Endothelial cell of umbilical vein (primary cell): ENCODE measurements at regions not wholly inside any gene's neighbourhood (a gene's known extent, or its start where the extent isn't known, plus 50 kb on each side); places are given as distances from the start of the nearest gene placed in this dataset.
"Not testable (repeated sequence)": the region's sequence is repeated elsewhere in the genome, so short reads cannot be mapped to it uniquely, and the experiment has no call there.

Experiments
- BruUV-seq: library from RNA; stranded (reverse); fragments of 400-500 nt; replicated peaks from 2 replicates; lab custom pipeline; 2021; lab: Mats Ljungman, UMichigan
- CTCF ChIA-PET: fragments of 300-600, 350-600 bp; sonication (Branson Sonifier 250); formaldehyde crosslinking; loops from one replicate; lab custom pipeline; 2021; ENCODE audit warnings: antibody characterized with exemption, inconsistent platforms; lab: Charles Lee
- POLR2A ChIA-PET: fragments of 300-600, 350-600 bp; sonication (Branson Sonifier 250); formaldehyde crosslinking; loops from one replicate; lab custom pipeline; 2021; ENCODE audit warnings: antibody characterized with exemption, inconsistent platforms; lab: Charles Lee
- DNase-seq: peaks from one replicate; pipeline ENCODE4 v3.0.0-alpha.2; 2011; ENCODE audit warnings: low read depth, low spot score
- FAIRE-seq: peaks from 2 replicates; lab custom pipeline; 2011; peaks lifted over from hg19 to GRCh38; lab: Jason Lieb, UNC
- H2AFZ ChIP-seq: 2 replicates; pipeline ENCODE4 v1.6.0; 2012; ENCODE audit warnings: low read depth, low read length, control low read depth, inconsistent platforms
- H3K27ac ChIP-seq: 2 replicates; pipeline ENCODE4 v1.5.1; 2011; ENCODE audit warnings: low read depth, mild to moderate bottlenecking, control low read depth, low read length, moderate library complexity; ENCODE audit not compliant: insufficient read depth
- H3K27me3 ChIP-seq, 2 experiments: 2 replicates each; pipeline versions ENCODE4 v1.6.0 to v1.6.1; 2011; ENCODE audit warnings: low read length in 2 of 2, mixed read lengths in 1 of 2; ENCODE audit not compliant: control insufficient read depth in 2 of 2, insufficient read depth in 2 of 2
- H3K36me3 ChIP-seq, 2 experiments: 2 replicates in 1 of 2; 3 replicates in 1 of 2; pipeline ENCODE4 v1.5.1; 2011; ENCODE audit warnings: low read length in 2 of 2, mild to moderate bottlenecking in 1 of 2, moderate library complexity in 1 of 2; ENCODE audit not compliant: control insufficient read depth in 2 of 2, insufficient read depth in 2 of 2; ENCODE audit errors: extremely low read depth in 1 of 2
- H3K4me1 ChIP-seq: 3 replicates; pipeline ENCODE4 v1.5.1; 2011; ENCODE audit warnings: mild to moderate bottlenecking, low read length; ENCODE audit not compliant: control insufficient read depth, insufficient read depth; ENCODE audit errors: extremely low read depth
- H3K4me2 ChIP-seq: 2 replicates; pipeline ENCODE4 v1.6.1; 2011; ENCODE audit warnings: low read length, control low read depth, mixed read lengths; ENCODE audit not compliant: insufficient read depth
- H3K4me3 ChIP-seq, 3 experiments: fragments of 200-600 bp in 1 of 3; sonication (generic), shearing (Covaris generic) in 1 of 3; replicated peaks in 1 of 3; 2 replicates each; pipeline ENCODE4 v1.5.1; 2011 to 2016; ENCODE audit warnings: control low read depth in 3 of 3, low read length in 3 of 3, mild to moderate bottlenecking in 2 of 3, inconsistent platforms in 1 of 3, low read depth in 1 of 3, moderate library complexity in 1 of 3; ENCODE audit not compliant: insufficient read depth in 1 of 3
- H3K79me2 ChIP-seq: 2 replicates; pipeline ENCODE4 v1.6.0; 2012; ENCODE audit warnings: low read length, inconsistent platforms; ENCODE audit not compliant: control insufficient read depth, insufficient read depth
- H3K9ac ChIP-seq: replicated peaks from 2 replicates; pipeline ENCODE3; 2011; ENCODE audit warnings: low read length, control low read depth; ENCODE audit not compliant: insufficient read depth; ENCODE audit errors: extremely low read depth
- H3K9me1 ChIP-seq: replicated peaks from 3 replicates; pipeline ENCODE4 v1.6.0; 2011; ENCODE audit warnings: mild to moderate bottlenecking, low read length; ENCODE audit not compliant: control insufficient read depth, insufficient read depth; ENCODE audit errors: extremely low read depth
- H3K9me3 ChIP-seq: replicated peaks from 2 replicates; pipeline ENCODE4 v1.5.1; 2012; ENCODE audit warnings: low read length, inconsistent platforms; ENCODE audit not compliant: control insufficient read depth, insufficient read depth
- H4K20me1 ChIP-seq: replicated peaks from 2 replicates; pipeline ENCODE3; 2011; ENCODE audit warnings: mild to moderate bottlenecking, low read length; ENCODE audit not compliant: control insufficient read depth, insufficient read depth; ENCODE audit errors: extremely low read depth
- EZH2 ChIP-seq: IDR thresholded peaks from 2 replicates; pipeline ENCODE4 v1.6.1; 2012; ENCODE audit warnings: borderline replicate concordance, low read depth, mild to moderate bottlenecking, moderate library complexity, low read length, inconsistent platforms; ENCODE audit not compliant: severe bottlenecking
- FOS ChIP-seq: IDR thresholded peaks from 2 replicates; pipeline ENCODE4 v1.6.1; 2011; ENCODE audit warnings: mild to moderate bottlenecking, low read length, moderate library complexity, borderline replicate concordance; ENCODE audit not compliant: insufficient read depth
- GATA2 ChIP-seq: IDR thresholded peaks from 2 replicates; pipeline ENCODE4 v1.7.0; 2011; ENCODE audit warnings: low read depth, mild to moderate bottlenecking, moderate library complexity, mixed read lengths, low read length; ENCODE audit not compliant: insufficient read length, insufficient read depth
- JUN ChIP-seq: IDR thresholded peaks from 2 replicates; pipeline ENCODE4 v1.6.1; 2011; ENCODE audit warnings: borderline replicate concordance, low read depth; ENCODE audit not compliant: insufficient read length, insufficient read depth
- MYC ChIP-seq: IDR thresholded peaks from one replicate; pipeline ENCODE4 v1.6.1; 2011; ENCODE audit warnings: mild to moderate bottlenecking, low read depth, low read length
- POLR2A ChIP-seq: IDR thresholded peaks from 2 replicates; pipeline ENCODE4 v1.6.1; 2012; ENCODE audit warnings: low read depth, mild to moderate bottlenecking, control low read depth, low read length
- POLR2AphosphoS5 ChIP-seq: IDR thresholded peaks from 2 replicates; pipeline ENCODE4 v1.6.1; 2012; ENCODE audit warnings: low read depth, mild to moderate bottlenecking, control low read depth, low read length, moderate library complexity; ENCODE audit not compliant: insufficient read depth
- dilution Hi-C: fragments of 300-500 bp; cut with MboI; formaldehyde crosslinking; loops from one replicate; pipeline ENCODE4 v1.15.0; 2019; ENCODE audit warnings: low sequenced_read_pairs; ENCODE audit not compliant: extremely low pct_ligation_motif_present
- intact Hi-C: fragments of 100-400 bp; cut with micrococcal nuclease; formaldehyde crosslinking; loops from one replicate; pipeline ENCODE4 v1.10.0; 2022
- TF ChIP-seq, protein P1 (sequence below): IDR thresholded peaks from 2 replicates; pipeline ENCODE4 v1.6.1; 2011; ENCODE audit not compliant: insufficient read depth, insufficient read length
- TF ChIP-seq, protein P2 (sequence below), 2 donors: IDR thresholded peaks; 1 replicate in 1 of 2; 2 replicates in 1 of 2; pipeline ENCODE4 v1.5.1; 2011; ENCODE audit warnings: low read length in 2 of 2, mild to moderate bottlenecking in 2 of 2, moderate library complexity in 2 of 2, control low read depth in 1 of 2, inconsistent platforms in 1 of 2, low read depth in 1 of 2; ENCODE audit not compliant: insufficient read depth in 1 of 2; ENCODE audit errors: extremely low read depth in 1 of 2

DNA sequence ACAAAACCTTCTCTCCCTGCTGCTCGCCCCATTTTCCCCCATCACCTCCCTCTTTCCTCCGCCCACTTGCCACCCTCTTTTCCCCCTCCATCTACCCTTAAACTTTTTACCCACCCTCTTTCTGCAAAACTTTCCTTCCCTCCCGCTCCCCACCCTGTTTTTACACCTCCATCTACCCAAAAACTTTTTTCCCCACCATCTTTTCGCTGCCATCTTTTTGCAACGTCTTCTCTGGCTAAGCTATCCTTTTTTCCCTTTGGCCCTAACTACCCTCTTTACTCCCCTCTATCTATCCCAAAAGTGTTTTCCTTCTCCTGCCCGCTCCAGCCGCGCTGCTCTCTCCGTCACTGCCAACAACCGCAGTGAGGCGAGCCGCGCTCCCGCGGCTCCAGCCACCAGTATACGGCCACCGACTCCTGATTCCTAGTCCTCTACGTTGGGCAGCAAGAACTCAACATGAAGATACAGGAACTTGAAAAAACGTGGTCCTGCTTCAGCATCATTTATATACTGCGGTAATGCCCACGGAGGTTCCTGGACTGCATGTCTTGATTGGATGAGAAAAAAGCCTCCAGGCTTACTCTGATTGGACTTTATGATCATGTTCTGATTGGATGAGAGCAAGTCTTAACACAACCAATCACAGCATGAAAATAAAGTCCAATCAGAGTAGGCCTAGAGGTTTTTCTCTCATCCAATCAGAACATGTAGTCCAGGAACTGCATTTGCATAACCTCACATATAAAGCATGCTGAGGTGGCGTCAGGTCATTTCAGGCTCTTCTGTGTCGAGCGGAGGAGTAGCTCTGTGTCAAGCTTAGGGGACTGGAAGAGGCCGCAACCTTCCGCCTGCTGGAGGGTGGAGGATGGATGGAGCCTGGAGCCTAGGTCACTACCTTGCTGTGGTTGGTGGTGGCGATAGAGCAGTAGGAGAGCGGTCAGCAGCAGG, 79.9 kb upstream of the KCNJ18 start:
- DNase-seq, H3K27me3 ChIP-seq, H3K4me1 ChIP-seq, BruUV-seq, H3K36me3 ChIP-seq, POLR2A ChIA-PET, H4K20me1 ChIP-seq, H3K9me1 ChIP-seq, dilution Hi-C loops, H2AFZ ChIP-seq, CTCF ChIA-PET, H3K4me2 ChIP-seq, intact Hi-C loops, H3K79me2 ChIP-seq, H3K9me3 ChIP-seq, FAIRE-seq, H3K9ac ChIP-seq, H3K4me3 ChIP-seq, H3K27ac ChIP-seq: not testable (repeated sequence)

DNA sequence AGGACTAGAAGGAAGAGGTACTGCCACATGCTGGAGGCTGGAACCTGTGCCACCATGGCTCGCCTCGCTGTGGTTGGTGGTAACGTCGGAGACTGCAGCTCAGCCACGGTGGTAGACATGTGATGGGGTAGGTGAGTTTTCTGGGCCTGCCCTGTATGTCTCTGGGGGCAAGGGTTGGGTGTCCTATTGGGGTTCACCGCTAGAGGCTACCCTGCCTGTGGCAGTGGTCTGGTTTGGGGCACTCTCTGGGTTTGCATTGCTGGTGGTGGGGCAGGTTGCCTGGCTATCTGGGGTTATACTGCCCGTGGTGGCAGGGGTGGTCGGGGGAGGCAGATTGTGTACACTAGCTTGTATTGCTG, 79.3 kb upstream of the KCNJ18 start:
- ChIA-PET POLR2A (no interaction called here), CTCF (no interaction called here)
- no peaks in the 10 kb centered on the region for H3K36me3 ChIP-seq
- no peaks in the 10 kb centered on the region for H3K9me1 ChIP-seq
- no peak overlapping the region for H3K9ac ChIP-seq
- no peaks in the 10 kb centered on the region for H3K27me3 ChIP-seq
- H2AFZ ChIP-seq: no peak overlapping the region
- H3K27ac ChIP-seq: no peak overlapping the region
- no peak for TF ChIP-seq POLR2A
- TF ChIP-seq JUN: no peak
- TF ChIP-seq FOS: no peak
- no peak for TF ChIP-seq GATA2
- no peak for TF ChIP-seq MYC
- no peak for TF ChIP-seq POLR2AphosphoS5
- TF ChIP-seq EZH2: no peak
- TF ChIP-seq, protein P1, sequence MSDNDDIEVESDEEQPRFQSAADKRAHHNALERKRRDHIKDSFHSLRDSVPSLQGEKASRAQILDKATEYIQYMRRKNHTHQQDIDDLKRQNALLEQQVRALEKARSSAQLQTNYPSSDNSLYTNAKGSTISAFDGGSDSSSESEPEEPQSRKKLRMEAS: no peak
- TF ChIP-seq, protein P2, sequence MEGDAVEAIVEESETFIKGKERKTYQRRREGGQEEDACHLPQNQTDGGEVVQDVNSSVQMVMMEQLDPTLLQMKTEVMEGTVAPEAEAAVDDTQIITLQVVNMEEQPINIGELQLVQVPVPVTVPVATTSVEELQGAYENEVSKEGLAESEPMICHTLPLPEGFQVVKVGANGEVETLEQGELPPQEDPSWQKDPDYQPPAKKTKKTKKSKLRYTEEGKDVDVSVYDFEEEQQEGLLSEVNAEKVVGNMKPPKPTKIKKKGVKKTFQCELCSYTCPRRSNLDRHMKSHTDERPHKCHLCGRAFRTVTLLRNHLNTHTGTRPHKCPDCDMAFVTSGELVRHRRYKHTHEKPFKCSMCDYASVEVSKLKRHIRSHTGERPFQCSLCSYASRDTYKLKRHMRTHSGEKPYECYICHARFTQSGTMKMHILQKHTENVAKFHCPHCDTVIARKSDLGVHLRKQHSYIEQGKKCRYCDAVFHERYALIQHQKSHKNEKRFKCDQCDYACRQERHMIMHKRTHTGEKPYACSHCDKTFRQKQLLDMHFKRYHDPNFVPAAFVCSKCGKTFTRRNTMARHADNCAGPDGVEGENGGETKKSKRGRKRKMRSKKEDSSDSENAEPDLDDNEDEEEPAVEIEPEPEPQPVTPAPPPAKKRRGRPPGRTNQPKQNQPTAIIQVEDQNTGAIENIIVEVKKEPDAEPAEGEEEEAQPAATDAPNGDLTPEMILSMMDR (IDR thresholded peaks at IDR 0.05; ENCODE audit: extremely low read depth in 1 of 2, insufficient read depth in 1 of 2, low read depth in 1 of 2, low read length in 2 of 2): no peak
- H3K4me3 ChIP-seq: no peak overlapping the region
- dilution Hi-C loops: no loop called here
- intact Hi-C loops: no loop called here
- no peak overlapping the region for H3K4me2 ChIP-seq
- no peaks in the 10 kb centered on the region for H3K9me3 ChIP-seq
- no peaks in the 10 kb centered on the region for H3K79me2 ChIP-seq
- DNase-seq: no peak
- H3K4me1 ChIP-seq: no peaks in the 10 kb centered on the region
- no TSS peak for BruUV-seq
- H4K20me1 ChIP-seq: no peaks in the 10 kb centered on the region
- FAIRE-seq: no peak
